OCI-LY1 (cell line): ENCODE measurements at regions not wholly inside any gene's neighbourhood (a gene's known extent, or its start where the extent isn't known, plus 50 kb on each side); places are given as distances from the start of the nearest gene placed in this dataset.

Experiments
- CTCF ChIP-seq: fragments of 200-600 bp; sonication (generic), shearing (Covaris generic); IDR thresholded peaks from 2 replicates; pipeline ENCODE4 v1.5.1; 2017; ENCODE audit warnings: mild to moderate bottlenecking, antibody characterized with exemption, low read length, moderate library complexity, mixed read lengths
- EZH2 ChIP-seq: fragments of 200-600 bp; sonication (generic), shearing (Covaris generic); IDR thresholded peaks from 2 replicates; pipeline ENCODE4 v1.8.0; 2017; ENCODE audit warnings: borderline replicate concordance, mixed run types, mild to moderate bottlenecking, antibody characterized with exemption, low read length, moderate library complexity, mixed read lengths

GRCh38 chr12:41897593-41897992 is 247.1 kb downstream of the GXYLT1 start:
- TF ChIP-seq CTCF (no peak), EZH2 (no peak)
